ENCODE measurements at regions not wholly inside any gene's neighbourhood (a gene's known extent, or its start where the extent isn't known, plus 50 kb on each side); places are given as distances from the start of the nearest gene placed in this dataset.

DNA sequence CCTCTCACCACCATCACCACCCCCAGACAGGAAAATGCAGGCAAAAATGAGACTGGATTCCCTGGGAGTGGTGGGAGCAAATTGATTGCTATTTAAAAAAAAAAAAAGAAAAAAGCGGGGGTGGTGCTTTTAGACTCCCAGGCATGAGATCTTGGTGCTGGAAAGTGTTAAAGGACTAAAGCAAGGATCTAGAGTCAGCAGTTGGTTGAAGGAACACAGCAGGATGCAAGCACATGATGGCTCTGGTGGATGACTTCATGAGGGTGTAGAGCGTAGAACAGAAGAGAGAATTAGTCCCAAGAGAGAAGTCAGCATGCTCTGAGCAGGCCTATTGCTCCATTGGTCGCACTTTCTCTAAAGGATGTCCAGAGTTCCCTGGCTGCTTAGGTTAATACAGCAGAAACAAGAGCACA is 183.8 kb upstream of the HMGA2 start:
- H3K36me3 ChIP-seq, result no peaks in the 10 kb centered on the region
- no peaks in the 10 kb centered on the region for H3K9me3 ChIP-seq
- intact Hi-C loops (cut with DNase I), result no loop called here
- H3K4me3 ChIP-seq, result no peak overlapping the region
- no peak for TF ChIP-seq CTCF (IDR thresholded peaks at IDR 0.05)
- no peak for DNase-seq (ENCODE audit: low spot score in 2 of 2)
- H3K27ac ChIP-seq, result no peak overlapping the region
- H3K4me1 ChIP-seq, result no peaks in the 10 kb centered on the region
- H3K27me3 ChIP-seq, result no peaks in the 10 kb centered on the region

DNA sequence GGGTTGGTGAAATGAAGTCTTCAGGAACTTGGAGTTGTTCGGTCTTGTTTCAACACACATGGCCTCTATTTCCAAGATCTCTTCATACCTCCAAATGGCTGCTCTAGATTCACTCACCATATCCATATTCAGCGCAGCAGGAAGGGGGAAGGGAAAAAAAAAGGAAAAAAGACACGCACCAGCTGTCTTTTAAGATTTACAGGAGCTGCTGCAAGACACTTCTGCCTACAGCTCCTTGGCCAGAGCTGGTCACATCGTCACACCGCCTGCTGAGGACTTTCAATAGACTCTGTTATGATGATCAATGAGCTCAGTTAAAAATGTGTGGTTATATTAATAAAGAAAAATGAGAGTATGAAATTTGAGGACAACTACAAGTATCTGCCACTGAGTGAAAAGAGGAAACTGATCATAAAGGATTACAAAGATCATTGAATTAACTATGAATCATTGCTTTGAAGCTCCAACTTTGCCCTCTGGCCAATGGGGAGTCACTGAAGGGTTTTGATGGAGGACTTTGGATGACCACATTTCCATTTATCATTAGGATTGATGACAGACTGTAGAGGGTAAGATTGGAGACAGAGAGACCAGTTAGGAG is 182.1 kb upstream of the HMGA2 start:
- H3K36me3 ChIP-seq, result no peaks in the 10 kb centered on the region
- TF ChIP-seq CTCF (IDR thresholded peaks at IDR 0.05), result no peak
- no peaks in the 10 kb centered on the region for H3K4me1 ChIP-seq
- intact Hi-C loops (cut with DNase I), result no loop called here
- no peaks in the 10 kb centered on the region for H3K27me3 ChIP-seq
- H3K9me3 ChIP-seq, result no peaks in the 10 kb centered on the region
- no peak overlapping the region for H3K27ac ChIP-seq
- no peak for DNase-seq (ENCODE audit: low spot score in 2 of 2)
- no peak overlapping the region for H3K4me3 ChIP-seq

GRCh38 chr12:65643171-65643570 is 181.1 kb upstream of the HMGA2 start:
- TF ChIP-seq CTCF (IDR thresholded peaks at IDR 0.05), result no peak
- H3K9me3 ChIP-seq, result no peaks in the 10 kb centered on the region
- intact Hi-C loops (cut with DNase I), result no loop called here

GRCh38 chr12:65643595-65644386 is 180.5 kb upstream of the HMGA2 start:
- no peak overlapping the region for H3K4me3 ChIP-seq
- peaks cover 0 to 7% of the 10 kb centered on the region in 2 donors for H3K4me1 ChIP-seq
- H3K27me3 ChIP-seq, result no peaks in the 10 kb centered on the region
- DNase-seq (ENCODE audit: low spot score in 2 of 2), result no peak
- H3K9me3 ChIP-seq, result no peaks in the 10 kb centered on the region
- TF ChIP-seq CTCF (IDR thresholded peaks at IDR 0.05), result no peak
- intact Hi-C loops (cut with DNase I), result no loop called here
- H3K27ac ChIP-seq, result no peak overlapping the region
- H3K36me3 ChIP-seq, result no peaks in the 10 kb centered on the region

More at GRCh38 chr12:65643171-65643570, 181.1 kb upstream of the HMGA2 start:
- Histone ChIP-seq H3K36me3 (no peaks in the 10 kb centered on the region), H3K4me1 (peaks cover 0 to under 1% of the 10 kb centered on the region in 2 donors), H3K4me3 (no peak overlapping the region), H3K27ac (no peak overlapping the region), H3K27me3 (no peaks in the 10 kb centered on the region)
- DNase-seq (ENCODE audit: low spot score in 2 of 2), result no peak

DNA sequence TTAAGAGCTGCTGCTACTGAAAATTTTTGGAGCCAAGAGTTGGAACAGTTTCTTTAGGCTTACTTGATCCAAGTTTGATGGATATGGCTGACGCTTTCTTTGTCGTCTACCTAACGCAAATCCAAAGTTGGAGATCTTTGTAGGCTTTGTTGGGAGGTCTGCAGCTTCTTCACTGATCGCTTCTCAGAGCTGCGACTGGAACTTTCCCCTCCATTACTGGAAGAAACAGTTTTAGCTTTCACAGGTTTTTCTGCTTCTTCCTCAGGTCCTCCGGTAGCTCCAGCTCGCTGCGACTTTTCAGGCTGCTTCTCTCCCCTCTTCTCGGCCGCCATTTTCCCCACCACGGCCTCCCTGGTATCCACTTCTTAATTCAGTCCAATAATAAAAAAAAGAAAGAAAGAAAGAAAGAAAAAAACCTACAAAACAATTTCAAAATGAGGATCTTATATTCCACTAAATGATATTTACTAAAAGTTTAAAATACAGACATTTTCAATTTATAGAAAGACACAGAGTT is 178.1 kb upstream of the HMGA2 start:
- Histone ChIP-seq H3K4me1 (peaks cover 0 to 8% of the 10 kb centered on the region in 2 donors), H3K27ac (no peak overlapping the region), H3K36me3 (no peaks in the 10 kb centered on the region), H3K4me3 (no peak overlapping the region), H3K27me3 (no peaks in the 10 kb centered on the region), H3K9me3 (no peaks in the 10 kb centered on the region)
- no peak for DNase-seq (ENCODE audit: low spot score in 2 of 2)
- TF ChIP-seq CTCF (IDR thresholded peaks at IDR 0.05), result no peak
- intact Hi-C loops (cut with DNase I), result no loop called here
